ENCODE measurements at regions not wholly inside any gene's neighbourhood (a gene's known extent, or its start where the extent isn't known, plus 50 kb on each side); places are given as distances from the start of the nearest gene placed in this dataset.

DNA sequence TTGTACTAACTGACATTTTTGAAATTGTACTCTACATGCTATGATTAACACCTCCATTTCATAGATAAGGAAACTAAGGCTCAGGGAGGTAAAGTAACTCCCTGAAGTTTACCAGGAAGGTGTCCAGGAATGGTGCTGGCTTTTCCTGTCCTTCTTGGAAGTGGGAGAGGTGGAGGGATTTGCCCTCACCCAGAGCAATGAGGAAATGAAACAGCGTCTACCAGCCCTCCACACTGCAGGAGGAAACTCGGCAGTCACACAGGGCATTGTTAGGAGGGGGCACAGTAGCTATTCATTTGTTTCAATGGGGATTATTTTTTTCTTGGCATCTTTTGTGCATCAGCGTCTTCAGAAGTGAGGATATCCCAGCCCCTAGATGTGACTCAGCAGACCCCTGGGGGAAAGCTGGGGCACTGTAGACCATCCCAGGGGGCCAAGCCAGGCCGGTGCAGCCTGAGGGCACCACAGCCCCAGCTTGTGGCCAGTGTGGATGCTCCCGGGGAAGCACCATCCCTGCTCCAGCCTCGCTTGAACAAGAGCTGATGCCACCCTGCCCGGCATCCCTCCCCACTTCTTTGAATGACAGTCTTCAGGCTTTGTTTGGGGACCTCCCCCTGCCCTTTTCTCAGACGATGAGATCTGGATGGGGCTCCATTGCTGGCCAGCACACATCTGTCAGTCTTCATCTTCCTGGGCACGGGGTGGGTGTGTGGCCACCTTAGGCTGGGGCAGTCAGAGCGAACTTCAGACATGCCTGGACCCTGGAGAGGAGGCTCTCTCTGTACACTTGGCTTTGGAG is 224.4 kb upstream of the PMEPA1 start:
- DNase-seq (ENCODE audit: extremely low read depth, low read depth, low spot score), result no peak

- DNase-seq (ENCODE audit: extremely low read depth, low read depth, low spot score), result no peak
Measured at GRCh38 chr20:57932227-57932864, 222.5 kb upstream of the PMEPA1 start.

- no peak for DNase-seq (ENCODE audit: extremely low read depth, low read depth, low spot score)
Measured at GRCh38 chr20:57930351-57930750, 220.5 kb upstream of the PMEPA1 start.

- DNase-seq (ENCODE audit: extremely low read depth, low read depth, low spot score), result no peak
Measured at GRCh38 chr20:57928181-57928967, 218.6 kb upstream of the PMEPA1 start.

- DNase-seq (ENCODE audit: extremely low read depth, low read depth, low spot score), result no peak
Measured at GRCh38 chr20:57927376-57927775, 217.6 kb upstream of the PMEPA1 start.

DNA sequence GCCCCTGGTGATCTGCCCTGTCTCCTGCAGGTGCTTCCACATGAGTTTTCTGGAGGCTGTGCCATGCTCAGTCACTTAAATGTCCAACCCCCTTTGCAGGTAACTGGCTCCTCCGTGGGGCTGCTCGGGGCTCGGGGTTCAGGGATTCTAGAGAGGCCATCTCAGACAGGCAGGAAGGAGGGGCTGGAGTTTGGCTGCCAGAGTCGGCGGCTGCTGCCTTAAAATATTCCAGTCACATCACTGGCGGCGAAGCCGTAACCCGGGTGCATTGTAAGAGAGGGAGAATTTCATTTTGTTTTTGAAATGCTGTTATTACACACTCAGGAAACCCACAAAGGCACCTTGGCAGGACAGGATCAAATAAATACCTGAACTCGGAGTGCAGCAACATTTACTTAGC is 212.9 kb upstream of the PMEPA1 start:
- DNase-seq (ENCODE audit: extremely low read depth, low read depth, low spot score), result no peak

GRCh38 chr20:57922083-57922482 is 212.3 kb upstream of the PMEPA1 start:
- DNase-seq (ENCODE audit: extremely low read depth, low read depth, low spot score), result no peak

DNA sequence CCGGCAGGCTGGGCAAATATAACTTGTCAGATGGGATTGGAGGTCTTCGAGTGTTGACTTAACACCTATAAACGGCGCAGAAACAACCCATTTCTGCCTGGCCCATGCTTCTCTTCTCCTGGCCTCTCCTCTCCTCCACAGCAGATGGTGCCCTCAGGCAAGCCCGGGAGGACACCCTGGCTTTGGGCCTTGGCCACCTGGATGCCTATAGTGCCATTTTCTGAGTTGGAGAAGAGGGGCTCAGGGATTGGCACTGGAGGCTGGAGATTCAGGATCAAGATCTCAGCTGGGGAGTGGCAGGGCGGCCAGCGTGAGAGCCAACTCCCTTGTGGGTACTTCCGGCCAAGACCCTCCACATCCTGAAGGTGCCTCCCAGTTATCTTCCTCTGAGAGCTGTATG is 211.9 kb upstream of the PMEPA1 start:
- DNase-seq (ENCODE audit: extremely low read depth, low read depth, low spot score), result no peak

DNA sequence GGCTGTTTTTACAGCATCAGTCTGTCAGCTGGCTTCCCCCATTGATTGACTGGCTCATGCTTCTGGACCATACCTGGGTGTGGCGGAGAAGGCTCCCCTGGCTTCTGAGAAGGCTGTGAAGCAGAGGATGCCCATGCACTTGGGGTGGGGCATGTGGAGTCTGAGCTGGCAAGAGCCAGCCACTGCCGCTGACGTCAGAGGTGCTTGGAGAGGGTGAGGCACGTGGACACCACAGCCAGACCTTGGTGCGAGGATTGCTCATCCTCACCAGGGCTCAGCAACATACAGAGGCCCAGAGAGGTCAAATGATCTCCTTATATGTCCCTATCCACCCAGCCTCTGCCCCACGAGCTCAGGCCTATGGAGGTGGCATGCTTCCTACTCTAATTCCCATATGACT is 211.2 kb upstream of the PMEPA1 start:
- DNase-seq (ENCODE audit: extremely low read depth, low read depth, low spot score), result no peak

DNA sequence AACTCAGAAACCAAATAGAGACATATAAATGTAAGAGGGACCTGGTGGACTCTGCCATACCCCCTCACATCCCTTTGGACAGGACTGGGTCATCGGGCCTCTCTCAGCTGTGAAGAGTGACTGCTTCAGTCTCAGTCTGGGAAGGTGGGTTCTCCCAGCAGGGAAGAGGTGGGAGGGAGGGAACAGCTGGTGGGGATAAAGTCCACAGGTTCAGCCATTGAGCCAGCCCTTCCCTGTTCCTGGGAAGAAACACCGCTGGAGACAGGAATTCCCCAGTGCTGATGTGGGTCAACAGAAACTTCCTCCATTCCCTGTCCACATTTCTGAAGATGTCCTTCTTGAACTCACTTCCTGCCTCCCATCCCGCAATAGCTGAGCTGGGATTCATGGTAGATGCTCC is 209.2 kb upstream of the PMEPA1 start:
- DNase-seq (ENCODE audit: extremely low read depth, low read depth, low spot score), result no peak

GRCh38 chr20:57918551-57918950 is 208.7 kb upstream of the PMEPA1 start:
- no peak for DNase-seq (ENCODE audit: extremely low read depth, low read depth, low spot score)

- no peak for DNase-seq (ENCODE audit: extremely low read depth, low read depth, low spot score)
Measured at GRCh38 chr20:57914205-57914604, 204.4 kb upstream of the PMEPA1 start.

- no peak for DNase-seq (ENCODE audit: extremely low read depth, low read depth, low spot score)
Measured at GRCh38 chr20:57913156-57913930, 203.5 kb upstream of the PMEPA1 start.

GRCh38 chr20:57912227-57912582 is 202.4 kb upstream of the PMEPA1 start:
- no peak for DNase-seq (ENCODE audit: extremely low read depth, low read depth, low spot score)

DNA sequence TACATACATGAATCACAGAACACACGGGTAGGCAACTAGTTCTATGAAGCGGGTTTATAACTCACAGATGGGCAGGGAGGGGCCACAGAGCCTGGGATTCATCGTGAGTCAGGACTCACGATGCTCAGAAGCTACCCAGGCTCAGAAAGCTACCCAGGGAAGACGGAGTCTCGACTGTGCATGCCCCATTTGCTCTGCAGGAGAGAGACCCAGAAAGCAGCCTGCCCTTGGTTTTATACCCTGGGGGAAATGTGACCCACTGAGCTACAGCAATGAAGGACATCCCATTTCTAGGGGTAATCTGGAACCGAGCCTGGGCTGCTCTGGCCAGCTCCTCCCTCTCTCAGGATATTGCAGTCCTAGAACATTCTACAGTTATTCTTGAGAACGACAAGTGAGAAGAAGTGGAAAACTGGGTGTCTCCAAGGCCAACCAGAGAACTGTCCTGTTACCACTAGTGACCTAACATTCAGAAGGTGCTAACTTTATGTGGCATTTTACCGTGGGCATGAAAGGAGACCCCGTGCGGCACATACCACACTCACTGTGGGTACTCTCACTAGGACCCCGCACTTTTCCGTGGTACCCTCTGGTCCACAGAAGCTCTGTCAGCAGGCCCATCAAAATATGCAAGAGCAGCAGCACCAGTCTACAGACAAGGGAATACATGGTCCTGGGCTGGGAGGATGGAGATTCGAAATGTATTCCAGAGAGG is 201.9 kb upstream of the PMEPA1 start:
- DNase-seq (ENCODE audit: extremely low read depth, low read depth, low spot score), result no peak

- DNase-seq (ENCODE audit: extremely low read depth, low read depth, low spot score), result no peak
Measured at GRCh38 chr20:57910716-57911115, 200.9 kb upstream of the PMEPA1 start.

DNA sequence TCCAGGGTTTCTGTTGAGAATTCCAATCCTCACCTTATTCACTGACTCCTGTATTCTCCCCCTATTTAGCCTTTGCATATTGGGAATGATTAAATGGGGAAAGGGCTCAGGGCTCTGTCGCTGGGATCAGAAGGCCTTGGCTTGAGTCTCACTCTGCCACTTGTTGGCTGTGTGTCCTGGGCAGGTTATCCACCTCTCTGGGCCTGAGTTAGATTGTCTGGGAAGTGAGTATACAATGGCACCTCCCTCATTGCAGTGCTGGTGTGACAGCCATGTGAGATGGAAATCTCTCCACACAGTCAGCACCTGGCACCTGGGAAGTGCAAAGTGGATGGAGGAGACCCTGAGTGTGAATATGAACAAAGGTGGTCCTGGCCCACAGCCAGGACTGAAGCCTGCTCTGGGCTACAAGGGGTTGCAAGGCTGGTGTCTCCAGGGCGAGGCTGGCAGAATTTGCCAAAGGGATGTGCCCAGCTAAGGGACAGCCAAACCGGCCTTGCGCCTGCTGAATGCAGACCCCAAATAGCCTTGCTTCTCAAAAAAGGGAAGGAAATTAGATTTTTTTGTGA is 200.0 kb upstream of the PMEPA1 start:
- DNase-seq (ENCODE audit: extremely low read depth, low read depth, low spot score), result no peak

- DNase-seq (ENCODE audit: extremely low read depth, low read depth, low spot score), result no peak
Measured at GRCh38 chr20:57908704-57909630, 199.2 kb upstream of the PMEPA1 start.

- no peak for DNase-seq (ENCODE audit: extremely low read depth, low read depth, low spot score)
Measured at GRCh38 chr20:57908226-57908625, 198.4 kb upstream of the PMEPA1 start.

Data from glomerular endothelial cell (primary cell).